ENCODE measurements at regions not wholly inside any gene's neighbourhood (a gene's known extent, or its start where the extent isn't known, plus 50 kb on each side); places are given as distances from the start of the nearest gene placed in this dataset.

DNA sequence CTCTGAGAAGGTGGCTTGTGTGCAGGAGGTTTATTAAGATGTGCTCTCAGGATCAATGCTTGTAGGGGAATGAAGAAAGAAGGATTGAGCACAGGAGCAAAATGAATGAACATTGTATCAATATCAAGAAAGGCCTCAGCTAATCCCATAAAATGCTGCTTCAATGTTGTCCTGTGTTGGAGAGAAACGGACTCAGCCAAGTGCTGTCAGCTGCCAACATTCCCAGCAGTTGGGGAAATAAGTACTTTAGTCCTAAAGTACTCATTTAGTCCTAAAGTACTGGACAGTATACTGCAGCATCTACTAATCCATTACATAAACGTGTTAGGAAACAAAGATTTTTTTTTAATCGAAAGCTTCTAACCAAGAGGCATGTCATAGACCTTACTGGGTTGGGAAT, 255.9 kb downstream of the SEC23A start:
- DNase-seq (ENCODE audit: low read depth), result no peak

DNA sequence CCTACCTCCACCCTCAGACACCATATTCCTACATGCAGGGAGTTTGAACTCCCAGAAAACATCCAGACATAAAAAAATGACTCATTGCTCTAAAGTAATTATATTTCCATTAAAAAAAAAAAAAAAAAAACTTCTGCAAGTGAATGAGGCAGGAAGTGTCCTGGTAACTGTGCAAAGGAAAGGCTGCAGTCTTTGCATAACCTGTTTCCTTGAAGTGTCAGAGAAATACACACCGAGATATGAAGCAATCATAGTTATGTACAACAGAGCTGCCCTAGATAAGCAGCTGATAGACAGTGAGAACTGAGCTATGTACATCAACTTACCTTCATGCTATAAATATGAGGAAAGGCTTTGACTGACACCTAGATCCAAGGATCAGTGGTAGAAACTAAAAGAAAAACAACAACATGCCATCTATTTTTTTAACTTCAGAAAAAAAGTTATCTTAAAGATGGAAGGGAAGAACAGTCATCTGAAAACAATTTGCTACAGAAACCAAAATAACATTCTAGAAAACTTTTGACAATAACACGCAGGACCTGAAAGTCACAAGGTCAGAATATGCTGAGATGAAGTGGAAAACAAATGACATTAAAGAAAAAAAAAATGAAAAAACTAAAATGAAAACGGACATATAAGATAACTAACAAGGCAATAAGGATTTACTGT, 263.2 kb downstream of the SEC23A start:
- no peak for DNase-seq (ENCODE audit: low read depth)

DNA sequence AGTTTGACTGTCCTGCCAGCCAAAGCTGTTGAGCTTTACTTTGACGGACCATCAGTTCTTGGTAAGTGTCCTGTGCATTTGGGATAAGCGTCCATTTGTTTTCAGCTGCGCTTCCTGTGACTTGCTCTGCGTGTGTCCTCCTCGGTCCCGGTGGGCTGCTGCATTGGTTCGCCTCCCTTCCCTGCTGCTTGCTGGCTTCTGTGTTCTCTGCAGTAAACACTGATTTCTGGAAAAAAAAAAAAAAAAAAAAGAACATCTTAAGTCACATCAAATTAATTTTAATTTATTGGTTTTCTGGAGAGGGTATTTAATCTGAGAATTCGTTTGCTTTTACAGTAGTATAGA, 264.1 kb downstream of the SEC23A start:
- no peak for DNase-seq (ENCODE audit: low read depth)

DNA sequence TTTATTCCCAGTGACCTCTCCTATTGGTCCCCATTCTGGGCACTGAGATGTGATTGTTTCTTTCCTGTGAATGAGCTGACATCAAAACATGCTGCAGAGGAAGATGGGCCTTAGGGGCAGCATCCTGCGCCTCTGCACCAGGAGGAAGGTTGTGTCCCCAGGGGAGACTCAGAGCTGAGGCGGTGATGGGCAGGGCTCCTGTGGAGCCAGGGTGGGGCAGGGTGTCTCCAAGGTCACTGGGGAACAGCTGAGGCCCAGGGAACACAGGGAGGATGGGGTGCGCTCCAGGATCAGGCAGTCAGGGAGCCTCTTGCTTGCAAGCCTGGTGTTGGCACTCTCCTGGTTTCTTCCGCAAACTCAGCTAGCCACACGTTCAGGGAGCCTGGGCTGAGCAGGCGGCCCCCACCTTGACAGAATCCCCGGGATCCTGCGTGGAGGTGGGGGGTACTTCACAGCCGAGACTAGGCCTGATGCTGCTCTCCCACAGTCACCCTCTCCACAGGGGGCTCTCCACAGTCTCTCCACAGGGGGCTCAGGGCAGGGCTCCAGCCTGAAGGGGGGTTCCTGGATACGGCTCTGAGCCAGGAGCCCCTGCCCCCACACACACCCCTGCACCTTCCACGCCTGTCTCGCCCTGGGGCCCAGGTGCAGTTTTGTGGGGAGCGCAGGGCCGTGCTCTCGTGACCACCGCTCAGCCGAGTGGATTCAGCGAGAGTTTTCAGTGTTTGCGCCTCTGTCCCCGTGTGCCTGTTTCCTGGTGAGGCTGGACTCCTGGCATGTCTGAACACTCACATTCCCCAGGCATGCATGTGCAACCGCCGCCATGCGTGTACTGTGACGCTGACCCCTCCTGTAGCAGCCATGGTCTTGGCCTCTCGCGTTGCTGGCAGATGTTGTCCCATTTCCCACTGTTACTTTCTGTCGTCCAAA, 264.7 kb downstream of the SEC23A start:
- DNase-seq (ENCODE audit: low read depth), result no peak

DNA sequence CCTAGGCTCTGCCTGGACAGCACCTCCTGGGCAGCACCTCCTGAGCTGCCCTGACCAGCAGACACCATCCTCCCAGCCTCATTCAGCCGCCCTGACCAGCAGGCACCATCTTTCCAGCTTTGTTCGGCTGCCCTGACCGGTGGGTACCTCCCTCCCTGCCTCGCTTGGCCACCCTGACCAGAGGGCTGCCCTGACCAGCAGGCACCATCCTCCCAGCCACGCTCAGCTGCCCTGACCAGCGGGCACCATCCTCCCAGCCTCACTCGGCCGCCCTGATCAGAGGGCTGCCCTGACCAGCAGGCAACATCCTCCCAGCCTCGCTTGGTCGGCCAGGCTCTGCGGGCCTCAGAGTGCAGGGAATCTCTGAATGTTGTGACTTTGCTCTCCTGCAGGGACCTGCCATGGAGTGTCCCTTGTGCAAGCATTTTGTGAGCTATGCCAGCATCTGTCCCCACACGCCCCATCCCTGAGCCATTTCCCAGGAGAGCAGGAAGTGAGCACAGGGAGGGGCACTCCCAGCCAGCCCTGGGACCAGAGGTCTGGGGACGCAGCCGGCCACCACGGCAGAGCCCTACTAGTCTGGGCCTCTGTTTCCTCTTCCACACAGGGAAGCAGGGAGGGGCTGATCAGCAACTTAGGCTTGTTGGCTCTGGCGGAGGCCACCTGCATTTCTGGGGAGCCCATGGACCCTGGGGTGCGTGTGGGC, 265.5 kb downstream of the SEC23A start:
- DNase-seq (ENCODE audit: low read depth), result no peak

DNA sequence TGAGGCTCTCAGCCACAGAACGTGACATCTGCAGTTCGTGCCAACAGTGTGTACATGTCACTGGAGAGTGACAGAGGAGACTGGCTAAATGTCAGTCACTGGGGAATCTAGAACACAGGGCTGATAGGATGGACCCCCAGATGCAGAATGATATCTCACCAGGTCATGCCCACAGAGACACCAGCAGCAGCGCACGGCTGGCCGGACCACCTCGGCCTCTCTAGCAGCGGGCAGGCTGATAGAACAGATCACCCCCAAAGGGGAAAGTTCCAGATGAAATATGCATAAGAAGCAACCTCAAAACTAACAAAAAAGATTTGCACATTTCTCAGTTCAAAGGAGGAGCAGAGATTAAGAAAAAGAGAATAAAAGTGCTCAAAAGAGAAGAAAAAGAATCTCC, 266.5 kb downstream of the SEC23A start:
- no peak for DNase-seq (ENCODE audit: low read depth)

DNA sequence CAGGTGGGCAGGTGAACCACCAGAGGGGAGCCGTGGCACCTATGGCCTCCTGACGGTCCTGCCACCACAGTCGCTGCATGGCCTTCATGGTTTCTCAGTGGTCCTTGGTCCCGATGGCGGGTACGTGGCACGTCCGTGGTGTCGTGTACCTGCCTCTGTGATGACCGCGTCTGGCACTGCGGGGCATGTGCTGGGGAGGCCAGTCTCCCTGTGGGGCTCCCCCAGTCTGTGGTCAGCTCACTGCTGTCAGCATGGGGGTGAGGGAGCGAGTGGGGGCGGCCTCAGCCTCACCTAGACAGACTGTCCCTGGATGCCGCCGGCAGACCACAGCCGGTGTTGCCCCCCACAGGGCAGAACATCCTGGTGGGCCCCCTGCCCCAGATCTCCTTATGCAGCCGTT, 267.2 kb downstream of the SEC23A start:
- no peak for DNase-seq (ENCODE audit: low read depth)

DNA sequence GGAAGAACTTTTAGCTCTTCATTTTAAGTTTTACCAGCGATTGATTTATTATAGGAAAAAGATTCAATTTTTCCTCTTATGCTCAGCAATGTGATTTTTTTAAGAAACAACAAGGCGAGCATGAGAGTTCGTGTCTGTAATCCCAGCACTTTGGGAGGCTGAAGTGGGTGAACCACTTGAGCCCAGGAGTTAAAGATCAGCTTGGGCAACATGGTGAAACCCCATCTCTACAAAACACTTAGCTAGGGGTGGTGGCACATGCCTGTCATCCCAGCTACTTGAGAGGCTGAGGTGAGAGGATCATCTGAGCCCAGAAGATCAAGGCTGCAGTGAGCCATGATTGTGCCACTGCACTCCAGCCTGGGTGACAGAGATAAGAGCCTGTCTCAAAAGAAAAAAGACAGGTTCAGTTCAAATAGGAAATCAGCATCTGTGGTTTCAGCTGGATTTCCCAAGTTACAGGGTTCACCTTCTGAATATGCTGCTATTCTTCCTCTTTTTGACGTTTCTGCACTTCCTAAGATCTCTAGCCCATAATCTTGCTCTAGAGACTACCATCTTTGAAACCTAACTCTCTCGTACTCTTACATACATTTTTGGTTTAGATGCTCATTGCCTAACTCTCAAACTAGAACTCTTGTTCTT, 274.7 kb downstream of the SEC23A start:
- no peak for DNase-seq (ENCODE audit: low read depth)

DNA sequence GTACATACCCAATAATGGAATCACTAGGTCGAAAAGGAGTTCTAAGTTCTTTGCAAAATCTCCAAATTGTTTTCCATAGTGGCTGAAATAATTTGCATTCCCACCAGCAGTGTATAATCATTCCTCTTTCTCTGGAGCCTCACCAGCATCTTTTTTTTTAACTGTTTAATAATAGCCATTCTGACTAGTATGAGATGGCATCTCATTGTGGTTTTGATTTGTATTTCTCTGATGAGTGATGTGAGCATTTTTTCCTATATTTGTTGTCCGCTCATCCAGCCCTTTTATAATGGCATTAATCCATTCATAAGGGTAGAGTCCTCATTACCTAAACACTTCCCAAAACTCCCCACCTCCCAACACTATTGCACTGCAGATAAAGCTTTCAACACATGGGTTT, 278.3 kb downstream of the SEC23A start:
- no peak for DNase-seq (ENCODE audit: low read depth)

DNA sequence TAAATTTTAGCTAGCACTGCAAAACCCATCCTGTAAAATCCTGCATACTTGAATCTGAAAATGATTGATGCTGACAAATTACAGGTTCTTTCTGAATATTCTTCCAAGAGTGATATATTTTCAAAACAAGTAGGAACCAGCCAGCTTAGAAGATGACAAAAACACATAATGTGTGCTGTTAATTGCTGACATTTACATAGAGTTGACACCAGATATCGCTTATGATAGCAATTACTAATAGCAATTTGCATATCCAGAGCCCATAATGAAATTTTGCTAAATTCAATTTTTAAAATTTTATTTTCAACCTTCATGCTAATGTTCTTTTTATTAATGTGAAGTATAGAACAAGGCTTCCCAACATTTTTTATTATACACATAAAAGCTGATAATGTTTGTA, 284.5 kb downstream of the SEC23A start:
- DNase-seq (ENCODE audit: low read depth), result no peak

DNA sequence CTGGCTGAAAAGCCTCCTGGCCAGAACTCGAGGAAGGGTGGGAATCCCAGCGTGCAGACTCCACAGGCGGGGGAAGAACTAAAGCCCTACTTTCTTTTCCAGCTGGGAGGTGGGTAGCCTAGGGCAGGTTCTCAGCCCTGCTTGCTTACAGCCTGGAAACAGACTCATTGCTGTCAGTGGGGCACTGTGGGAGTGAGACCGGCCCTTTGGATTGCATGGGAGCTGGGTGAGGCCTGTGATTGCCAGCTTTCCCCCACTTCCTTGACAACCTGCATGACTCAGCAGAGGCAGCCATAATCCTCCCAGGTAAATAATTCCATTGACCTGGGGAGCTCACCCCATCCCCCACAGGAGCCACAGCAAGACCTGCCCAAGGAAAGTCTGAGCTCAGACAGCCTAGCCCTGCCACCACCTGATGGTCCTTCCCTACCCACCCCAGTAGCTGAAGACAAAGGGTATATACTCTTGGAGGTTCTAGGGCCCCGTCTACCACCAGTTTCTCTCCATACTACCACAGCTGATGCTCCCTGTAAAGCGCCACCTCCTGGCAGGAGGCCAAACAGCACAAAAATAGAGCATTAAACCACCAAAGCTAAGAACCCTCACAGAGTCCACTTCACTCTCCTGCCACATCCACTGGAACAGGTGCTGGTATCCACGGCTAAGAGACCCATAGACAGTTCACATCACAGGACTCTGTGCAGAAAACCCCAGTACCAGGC, 294.1 kb downstream of the SEC23A start:
- DNase-seq (ENCODE audit: low read depth), result no peak

DNA sequence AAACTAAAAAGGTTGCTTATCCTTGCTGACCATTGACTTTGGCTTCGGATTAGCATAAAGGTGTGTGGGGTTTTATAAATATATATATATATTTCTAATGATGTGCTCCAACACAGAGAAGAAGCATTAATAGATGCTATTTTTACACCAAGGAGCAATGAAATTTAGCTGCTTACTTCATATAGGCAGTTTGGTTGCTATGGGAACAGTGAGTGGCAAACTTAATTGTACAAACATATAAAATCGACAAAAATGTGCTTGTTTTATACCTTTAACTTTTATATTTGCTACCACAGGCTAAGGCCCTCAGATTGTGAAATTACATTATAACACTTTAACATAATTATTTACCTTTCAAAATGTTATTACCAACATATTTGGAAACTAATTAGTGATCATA, 303.4 kb downstream of the SEC23A start:
- DNase-seq (ENCODE audit: low read depth), result no peak

DNA sequence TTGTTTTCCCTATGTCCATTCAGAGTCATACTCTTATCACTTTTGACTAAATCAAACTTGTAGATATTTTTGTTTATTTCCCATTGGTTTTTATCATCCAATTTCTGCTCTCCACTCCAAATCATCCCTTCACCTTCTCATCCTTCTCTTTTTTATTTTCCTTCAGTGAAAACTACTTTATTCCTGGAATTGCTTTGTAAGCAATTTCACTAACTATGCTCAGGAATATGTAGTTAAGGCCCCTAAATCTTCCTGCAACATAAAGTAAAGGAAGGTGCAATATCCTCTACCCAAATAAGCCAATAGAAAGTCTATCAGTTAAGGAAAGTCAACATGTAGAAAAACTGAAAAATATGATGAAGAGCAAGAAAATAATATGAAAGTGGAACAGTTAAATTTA, 308.4 kb downstream of the SEC23A start:
- DNase-seq (ENCODE audit: low read depth), result no peak

DNA sequence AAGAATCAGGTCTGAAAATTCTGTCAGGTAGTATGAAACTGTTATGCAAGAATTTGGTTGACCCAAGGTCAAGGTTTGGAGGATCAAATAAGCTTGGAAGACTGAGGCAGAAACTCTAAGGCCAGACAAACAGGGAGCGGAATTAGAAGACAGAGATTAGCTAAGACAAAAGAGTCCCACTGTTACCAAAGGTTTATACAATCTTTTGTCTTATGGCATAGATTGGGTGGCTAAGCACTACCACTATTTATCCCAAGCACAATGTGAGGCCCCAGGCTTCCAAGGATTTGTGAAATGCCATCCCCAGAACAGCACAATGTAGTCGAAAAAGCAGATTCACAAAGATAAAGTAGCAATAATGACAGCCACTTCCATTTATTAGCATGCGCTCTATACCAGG, 311.2 kb downstream of the SEC23A start:
- no peak for DNase-seq (ENCODE audit: low read depth)

DNA sequence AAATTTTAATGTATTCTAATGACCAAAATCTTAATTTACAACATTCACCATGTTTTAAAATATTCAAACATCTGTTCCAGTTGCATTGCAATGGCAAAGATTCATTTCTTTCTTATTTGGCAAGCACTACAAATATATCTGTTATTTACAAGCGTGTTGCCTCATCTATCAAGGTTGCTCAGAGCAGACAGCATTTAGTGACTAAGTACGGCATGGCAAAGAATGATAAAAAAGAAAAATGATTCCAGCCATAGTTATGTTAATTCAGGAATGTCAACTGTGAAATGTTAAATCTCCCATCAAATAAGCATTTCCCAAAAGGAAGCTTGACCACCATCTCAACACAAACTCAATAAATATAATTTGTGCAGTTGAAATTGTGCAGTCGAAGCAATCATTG, 312.1 kb downstream of the SEC23A start:
- no peak for DNase-seq (ENCODE audit: low read depth)

DNA sequence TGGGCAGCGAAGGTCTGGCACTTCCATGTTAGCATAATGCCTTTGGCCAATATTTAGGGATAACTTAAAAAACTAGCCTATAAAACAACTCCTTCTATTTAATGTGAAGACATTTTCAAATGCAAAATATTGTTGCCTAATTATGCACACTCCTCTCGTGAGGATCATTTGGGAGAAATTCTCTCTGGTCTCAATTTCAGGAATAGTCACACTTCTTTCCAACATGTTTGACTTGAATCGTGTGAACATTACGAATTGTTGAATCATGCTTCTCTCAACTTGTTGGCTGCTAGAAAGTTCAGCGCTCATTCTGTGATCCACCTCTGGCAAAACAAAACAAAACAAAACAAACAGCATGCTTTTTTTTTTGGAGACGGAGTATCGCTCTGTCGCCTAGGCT, 313.2 kb downstream of the SEC23A start:
- no peak for DNase-seq (ENCODE audit: low read depth)

DNA sequence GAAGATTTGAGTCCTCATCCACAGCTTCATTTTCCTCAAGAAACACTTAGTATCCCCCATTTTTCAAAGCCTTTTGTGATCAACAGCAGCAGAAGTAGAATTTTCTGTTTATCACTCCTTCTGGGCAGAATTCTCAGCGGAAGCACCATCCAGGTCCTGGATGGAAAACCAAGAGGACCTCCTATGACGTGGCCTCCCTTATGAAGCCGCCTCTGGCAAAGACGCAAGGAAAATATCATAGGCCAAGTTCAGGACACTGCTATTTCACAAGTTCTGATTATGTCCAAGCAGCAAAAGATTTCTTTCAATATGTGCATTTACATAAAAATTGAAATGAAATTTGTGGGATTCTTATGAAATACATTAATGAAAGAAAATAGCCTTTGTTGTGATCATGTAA, 315.0 kb downstream of the SEC23A start:
- DNase-seq (ENCODE audit: low read depth), result no peak

DNA sequence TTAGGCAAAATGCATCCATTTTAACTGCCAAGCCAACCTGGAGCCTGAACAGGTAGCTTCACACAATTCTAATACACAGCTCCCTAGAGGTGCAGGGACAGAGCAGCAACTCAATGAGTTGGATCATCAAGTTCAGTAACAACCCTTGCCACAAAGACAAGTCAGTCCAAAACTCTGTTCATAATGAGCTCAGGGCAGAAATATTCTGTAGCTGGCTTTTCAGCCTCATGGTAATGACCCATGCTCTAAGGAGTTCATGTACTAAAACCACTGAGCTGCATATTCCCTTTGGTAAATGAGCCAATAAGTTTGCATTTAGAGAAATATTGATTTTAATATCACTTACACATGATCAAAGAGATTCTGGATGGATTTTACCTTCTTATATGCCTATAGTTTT, 316.1 kb downstream of the SEC23A start:
- no peak for DNase-seq (ENCODE audit: low read depth)

DNA sequence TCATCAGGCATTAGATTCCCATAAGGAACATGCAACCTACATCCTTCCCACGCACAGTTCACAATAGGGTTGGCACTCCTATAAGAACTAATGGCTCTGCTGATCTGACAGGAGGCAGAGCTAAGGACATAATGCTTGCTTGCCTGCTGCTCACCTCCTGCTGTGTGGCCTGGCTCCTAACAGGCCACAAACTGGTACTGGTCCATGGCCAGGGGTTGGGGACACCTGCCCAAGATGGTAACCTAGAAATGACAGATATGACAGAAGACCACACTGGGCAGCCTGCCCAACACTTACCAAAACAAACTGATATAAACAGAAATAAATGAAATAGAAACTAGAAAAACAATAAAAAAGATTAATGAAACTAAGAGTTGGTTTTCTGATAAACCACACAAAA, 325.6 kb downstream of the SEC23A start:
- no peak for DNase-seq (ENCODE audit: low read depth)

DNA sequence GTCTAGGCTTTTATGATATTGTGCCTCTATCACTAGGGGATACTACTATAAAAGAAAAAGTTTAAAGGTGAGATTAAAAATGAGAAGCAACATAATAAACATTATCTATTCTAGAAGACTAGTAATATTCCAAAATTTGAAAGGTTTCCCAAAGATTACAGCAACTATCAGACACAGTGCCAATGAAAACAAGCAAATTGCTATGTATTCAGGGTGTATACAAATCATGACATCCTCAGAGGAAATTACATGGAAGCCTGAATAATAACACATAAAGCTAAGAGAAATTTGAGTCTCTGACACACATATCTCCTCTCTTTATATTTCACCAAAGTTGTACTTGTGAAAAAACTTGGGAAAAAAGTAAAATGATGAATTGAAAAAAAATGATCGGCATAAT, 327.0 kb downstream of the SEC23A start:
- no peak for DNase-seq (ENCODE audit: low read depth)

DNA sequence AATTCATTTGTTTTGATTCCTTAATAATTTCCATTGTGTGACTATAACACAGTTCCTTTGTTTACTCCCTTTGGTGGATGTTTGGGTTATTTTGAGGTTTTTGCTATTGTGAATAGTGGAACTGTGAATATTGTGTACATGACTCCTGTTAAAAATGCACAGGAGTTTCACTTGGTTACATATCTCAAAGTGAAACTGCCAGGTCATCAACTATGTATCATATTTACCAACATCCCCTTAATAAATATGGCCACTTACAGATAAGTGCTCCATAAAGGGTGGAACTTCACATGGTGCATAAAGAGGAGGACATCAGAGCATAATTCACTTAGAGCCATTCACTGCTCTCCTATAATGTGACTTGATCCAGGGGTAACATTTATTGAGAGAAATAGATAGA, 328.9 kb downstream of the SEC23A start:
- no peak for DNase-seq (ENCODE audit: low read depth)

DNA sequence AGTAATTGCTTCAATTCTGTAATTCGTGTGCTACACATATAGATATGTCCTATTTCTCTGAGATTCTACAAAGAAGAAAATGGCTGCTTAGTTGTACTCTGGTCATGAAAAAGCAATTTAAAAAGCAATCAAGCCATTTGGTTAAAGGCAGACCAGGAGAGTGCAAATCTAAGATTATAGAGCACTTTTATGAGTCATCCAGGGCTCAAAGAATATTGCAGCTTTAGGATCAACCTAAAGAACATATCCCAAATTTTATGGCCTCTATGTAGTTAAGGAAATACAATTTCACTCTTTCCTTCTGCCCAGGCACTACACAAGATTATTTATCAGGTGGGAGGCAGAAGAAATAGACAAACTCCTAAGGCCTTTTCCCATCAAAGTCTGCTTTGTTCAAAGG, 332.8 kb downstream of the SEC23A start:
- DNase-seq (ENCODE audit: low read depth), result no peak

Data from T follicular helper cell (primary cell).